Fibroblast of skin of right biceps (primary cell): ENCODE measurements at regions not wholly inside any gene's neighbourhood (a gene's known extent, or its start where the extent isn't known, plus 50 kb on each side); places are given as distances from the start of the nearest gene placed in this dataset.
"Not testable (repeated sequence)": the region's sequence is repeated elsewhere in the genome, so short reads cannot be mapped to it uniquely, and the experiment has no call there.

Experiments used
- DNase-seq: peaks from one replicate; pipeline ENCODE4 v3.0.0-alpha.2; 2013

DNA sequence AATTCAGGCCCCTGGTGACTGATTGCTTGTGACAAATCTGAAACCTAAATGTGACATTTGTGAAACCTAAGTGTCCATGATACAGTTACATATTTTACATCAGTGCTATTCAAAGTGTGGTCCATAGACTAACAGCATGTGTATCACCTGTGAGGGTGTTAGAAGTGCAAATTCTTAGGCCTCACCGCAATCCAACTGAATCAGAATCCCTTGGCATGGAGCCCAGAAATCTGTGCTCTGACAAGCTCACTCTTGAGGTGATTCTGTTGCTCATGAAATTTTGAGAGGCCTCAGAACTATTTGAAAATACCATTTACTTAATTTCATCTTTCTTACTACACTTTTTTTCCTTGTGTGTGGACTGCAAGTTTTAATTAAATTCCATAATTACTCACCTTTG is 587.9 kb downstream of the ADGRL2 start:
- peak; percentile 78 for DNase-seq

DNA sequence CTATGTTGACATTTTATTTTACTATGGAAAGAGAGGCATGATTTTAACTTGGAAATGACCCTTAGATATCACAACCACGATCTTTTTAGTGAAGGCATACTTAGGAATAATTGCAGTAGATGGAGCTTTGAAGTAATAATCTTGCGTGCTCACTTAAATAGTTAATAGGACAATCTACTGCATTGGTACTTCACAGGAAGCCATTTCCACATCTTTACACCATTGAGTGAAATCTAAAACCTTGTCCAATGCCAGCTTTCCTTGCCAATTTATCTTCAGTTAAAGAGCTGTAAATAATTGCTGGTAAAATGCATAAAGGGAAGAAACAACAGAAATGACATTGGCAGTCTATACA is 586.3 kb downstream of the ADGRL2 start:
- DNase-seq, result no peak

DNA sequence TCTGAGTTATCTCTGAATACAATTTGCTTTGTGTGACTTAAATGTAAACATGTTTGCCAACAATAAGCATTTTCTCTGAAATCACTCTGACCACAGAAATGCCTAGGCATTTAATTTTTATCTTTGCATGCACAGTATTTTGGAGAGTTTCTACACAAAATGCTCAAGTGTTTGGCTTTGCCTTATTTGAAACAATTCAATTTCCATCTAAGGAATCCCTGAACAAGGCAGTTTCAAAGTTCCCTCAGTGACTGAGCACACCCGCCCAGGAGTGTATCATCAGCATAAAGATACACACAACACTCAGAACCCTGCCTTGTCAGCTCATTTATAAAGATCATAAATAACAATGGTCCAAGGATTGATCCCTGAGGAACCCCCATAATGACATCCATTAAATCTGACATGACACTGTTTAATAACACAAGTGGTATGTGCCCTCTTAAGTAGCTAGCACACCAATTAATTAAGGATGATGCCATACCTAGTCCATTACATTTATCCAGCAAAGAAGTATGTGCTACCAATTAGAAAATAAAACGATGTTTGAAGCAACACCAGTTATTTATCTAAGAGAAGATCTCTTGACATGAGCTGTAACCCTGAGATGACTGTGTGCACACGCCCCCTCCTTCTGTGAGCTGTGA is 585.8 kb downstream of the ADGRL2 start:
- no peak for DNase-seq

DNA sequence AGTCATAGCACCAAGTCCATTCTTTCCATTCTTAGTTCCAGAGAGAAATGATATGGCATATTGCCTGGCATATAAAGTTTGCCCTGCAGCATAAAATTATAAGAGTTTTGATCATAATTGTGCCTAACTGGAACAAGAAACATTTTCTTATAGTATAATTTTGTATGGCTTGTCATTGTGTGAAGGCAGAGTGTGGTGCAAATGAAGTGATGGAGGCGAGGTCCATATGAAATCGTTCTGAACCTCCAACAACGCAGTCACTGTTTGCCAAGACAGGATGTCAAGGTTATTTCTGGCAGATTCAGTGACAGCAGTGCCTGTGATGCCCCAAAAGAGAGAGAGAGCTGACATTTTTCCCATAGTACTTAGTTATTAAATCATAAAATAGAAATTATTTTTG is 584.0 kb downstream of the ADGRL2 start:
- DNase-seq, result no peak

DNA sequence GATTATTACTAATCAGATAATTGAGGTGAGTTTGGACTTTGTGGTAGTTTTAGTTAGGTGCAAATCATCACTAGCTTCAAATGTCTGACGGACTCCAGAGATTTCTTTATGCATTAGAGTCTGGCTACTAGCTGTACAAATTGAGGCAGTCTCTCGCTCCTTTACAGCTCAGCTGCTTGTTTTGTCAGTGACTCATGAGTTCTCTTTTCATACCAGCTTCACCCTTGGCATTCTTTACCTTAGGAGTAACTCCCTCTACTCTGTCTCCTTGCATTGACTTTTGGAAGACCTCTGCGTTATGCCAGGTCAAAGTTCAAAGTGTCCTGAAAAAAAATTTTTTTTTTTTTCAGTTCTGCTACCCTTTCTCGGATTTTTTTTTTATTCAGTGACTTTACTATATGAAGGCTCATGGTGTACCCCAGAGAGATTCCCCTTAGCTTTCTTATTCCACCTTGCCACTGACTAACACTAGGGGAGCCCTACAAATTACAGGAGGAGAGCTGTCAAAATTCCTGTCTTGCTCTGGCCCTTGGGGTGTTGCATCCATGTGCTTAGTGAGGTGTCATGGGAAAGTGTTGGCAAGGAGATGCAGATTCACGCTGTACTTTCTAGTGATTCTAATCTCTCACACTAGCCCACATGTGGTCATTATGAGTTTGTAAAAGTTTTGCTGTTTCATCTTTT is 576.6 kb downstream of the ADGRL2 start:
- DNase-seq, result peak; percentile 18

DNA sequence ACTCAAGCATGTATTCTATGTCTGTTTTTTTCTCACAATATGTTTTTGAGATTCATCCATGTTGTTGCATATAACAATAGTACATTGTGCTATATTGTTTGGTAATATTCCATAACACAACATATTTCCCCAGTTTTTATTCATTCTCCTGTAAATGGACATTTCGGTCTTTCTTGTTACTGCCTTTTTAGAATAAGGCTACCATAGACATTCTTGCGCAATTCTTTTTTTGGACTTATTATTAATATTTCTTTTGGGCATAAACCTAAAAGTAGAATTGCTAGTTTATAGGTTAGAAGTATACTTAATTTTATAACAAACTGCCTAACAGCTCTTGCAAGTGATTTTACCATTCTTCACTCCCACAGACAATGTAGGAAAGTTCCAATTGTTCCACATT is 573.0 kb downstream of the ADGRL2 start:
- DNase-seq, result no peak

DNA sequence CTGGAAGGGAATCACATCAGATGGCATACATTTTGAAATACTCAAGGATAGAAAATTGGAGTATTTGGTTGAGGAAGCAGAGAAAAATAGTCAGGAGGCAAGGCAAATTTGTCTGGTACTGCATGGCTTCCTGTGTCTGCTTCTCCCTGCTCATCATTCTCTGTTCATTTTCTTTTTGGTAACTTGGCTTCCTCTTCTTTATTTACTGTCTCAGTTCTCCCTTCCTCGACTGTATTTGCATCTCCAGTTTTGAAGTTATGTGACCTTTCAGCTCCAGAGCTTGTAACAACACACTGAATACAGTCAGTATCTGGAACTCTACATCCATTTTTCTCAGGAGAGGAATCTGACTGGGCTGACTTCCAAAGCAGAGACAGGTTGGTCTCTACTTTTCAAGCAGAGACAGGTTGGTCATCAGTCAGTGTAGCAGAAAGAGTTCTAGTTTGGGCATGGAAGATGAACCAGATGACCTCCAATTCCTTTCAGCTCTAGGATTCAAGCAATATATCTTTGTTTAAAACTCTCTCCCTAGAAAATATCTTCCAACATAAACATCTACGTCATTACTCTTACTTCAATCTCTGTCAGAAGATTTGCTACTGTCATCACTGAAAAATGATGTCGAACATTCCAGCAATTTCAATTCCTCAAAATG is 571.2 kb downstream of the ADGRL2 start:
- DNase-seq, result no peak

DNA sequence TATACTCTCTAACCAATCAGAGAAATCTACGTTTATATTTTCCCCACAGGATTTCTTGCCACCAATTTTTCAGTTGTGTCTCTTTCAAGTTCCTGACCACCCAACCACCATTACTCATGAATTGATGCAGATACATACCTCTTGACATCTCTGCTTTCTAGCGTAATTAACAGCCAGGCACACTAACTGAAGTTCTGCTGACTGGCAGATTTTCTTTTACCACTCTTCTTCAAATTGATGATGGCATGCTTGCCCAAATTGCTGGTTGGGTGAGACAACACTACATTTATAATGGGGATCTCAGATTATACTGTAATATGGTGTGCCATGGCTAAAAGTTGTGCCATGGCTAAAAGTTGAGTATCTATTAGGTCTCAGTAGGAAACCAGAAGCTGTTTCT is 566.7 kb downstream of the ADGRL2 start:
- no peak for DNase-seq

DNA sequence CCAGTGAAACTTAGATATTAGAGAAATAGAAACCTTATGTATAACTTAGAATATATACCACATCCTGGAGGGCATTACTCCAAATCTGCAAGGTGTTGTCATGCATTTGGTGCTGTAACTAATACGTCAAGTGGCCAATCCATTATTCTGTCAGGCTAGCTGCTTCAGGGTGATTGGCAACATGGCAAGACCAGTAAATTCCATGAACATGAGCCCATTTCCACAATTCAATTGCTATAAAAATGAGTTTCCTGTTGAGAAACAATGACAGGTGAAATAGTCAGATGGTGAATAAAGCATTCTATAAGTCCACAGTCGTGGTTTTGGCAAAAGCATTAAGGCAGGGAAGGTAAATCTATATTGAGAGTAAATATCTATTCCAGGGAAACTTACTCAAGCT is 566.0 kb downstream of the ADGRL2 start:
- DNase-seq, result no peak

DNA sequence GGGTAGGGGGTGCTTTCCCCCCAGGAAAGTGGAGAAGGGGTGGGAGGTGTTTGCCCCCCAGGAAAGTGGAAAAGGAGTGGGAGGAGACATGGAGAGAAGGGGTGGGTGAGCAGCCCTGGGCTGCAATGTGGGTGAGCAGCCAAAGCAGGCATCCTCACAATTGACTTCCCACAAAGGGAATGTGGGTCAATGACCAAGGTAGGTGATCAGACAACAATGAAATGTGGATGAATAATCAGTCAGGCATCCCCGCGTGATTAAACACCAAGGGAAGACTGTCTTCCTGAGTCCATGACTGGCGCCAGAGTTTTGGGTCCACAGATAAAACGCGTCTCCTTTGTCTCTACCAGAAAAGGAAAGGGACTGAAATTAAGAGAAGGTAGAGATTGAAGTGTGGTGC is 558.8 kb downstream of the ADGRL2 start:
- DNase-seq, result peak; percentile 11

DNA sequence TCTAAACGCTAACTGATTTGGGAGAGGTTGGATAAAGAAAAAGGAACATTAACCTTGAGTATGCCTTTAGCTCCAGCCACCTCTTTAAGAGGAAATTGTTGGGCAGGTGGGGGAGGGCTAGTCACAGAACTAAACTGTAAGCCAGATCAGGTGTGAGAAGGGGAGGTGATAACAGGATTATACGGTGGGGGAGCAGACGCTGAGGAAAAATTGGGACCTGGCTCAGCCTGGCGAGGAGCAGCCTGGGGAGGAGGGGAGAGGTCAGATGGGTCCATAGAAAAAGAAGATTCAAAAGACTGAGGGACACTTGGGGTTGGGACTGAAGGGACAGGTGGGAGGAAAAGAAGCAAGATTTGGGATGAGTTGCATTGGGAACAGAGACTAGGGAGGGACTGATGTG is 558.0 kb downstream of the ADGRL2 start:
- not testable (repeated sequence) for DNase-seq

DNA sequence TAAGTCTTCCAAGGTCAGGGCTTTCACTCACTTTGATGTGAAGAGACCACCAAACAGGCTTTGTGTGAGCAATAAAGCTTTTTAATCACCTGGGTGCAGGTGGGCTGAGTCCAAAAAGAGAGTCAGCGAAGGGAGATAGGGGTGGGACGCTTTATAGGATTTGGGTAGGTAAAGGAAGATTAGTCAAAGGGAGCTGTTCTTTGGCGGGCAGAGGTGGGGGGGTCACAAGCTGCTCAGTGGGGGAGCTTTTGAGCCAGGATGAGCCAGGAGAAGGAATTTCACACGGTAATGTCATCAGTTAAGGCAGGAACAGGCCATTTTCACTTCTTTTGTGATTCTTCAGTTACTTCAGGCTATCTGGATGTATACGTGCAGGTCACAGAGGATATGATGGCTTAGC is 553.8 kb downstream of the ADGRL2 start:
- not testable (repeated sequence) for DNase-seq

DNA sequence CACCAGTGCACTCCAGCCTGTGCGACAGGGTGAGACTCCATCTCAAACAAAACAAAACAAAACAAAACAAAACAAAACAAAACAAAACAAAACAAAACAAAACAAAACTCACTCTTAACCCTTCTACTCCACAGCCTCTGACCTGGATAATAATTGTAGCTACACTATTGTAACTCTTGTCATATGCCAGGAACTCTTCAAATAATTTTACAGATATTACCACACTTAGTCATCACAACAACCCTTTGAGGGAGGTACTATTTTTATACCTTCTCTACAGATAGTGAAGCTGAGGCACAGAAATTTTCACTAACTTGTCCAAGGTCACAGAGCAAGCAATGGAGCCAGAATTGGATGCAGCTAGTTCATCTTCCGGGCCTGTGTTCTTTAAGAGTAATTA is 547.8 kb downstream of the ADGRL2 start:
- DNase-seq, result no peak

DNA sequence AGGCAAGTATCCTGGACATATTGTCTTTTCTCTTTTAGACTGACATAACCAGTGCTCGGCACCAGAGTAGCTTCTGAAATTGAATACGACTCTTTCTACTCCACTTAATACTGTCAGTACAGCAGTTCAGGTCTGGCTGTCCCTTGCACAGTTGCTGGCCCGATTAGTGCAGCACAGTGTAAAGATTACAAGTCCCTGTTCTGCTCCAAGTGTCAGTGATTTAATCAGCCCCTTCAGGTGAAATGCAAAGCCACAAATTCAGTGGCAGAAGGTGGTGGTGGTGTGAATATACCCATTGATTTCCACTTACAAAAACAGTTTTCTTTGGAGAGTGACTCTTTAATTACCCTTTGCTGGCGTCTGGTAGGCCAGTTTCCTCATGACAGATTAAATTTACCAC is 545.4 kb downstream of the ADGRL2 start:
- no peak for DNase-seq

DNA sequence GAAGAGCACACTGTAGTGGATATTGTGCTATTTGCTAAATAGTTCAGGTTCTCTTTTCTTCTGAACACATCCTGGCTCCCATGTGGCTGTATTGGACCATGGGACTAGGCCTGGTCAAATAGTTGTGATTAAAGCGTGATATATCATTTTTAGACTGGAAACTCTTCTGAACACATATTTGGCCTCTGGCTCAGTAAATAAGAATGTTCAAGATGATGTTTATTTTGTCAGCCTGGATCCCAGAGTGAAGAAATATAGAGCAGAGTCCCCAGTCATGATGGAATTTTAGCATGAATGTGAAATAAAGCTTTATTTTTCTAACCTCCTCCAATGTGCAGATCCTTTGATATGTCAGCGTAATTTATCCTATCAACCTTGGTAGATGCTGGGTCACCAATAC is 542.6 kb downstream of the ADGRL2 start:
- peak; percentile 26 for DNase-seq

DNA sequence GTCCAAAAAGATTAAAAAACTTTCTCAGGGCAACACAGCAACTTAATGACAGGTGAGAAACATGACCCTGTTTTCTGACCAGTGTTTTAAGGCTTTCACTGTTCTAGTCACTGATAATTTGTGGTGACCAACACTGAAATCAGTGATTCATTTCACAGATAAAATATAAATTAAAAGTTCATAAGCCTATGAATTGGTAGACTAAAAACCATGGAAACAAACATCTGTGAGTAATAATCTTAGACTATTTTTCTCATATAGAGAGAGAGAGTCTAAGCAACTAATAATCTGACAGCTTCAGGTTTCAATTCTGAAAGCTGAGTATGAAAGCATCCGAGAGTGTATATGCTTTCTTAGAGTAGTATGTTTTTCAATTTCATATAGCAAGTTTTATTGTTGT is 536.9 kb downstream of the ADGRL2 start:
- DNase-seq, result no peak

DNA sequence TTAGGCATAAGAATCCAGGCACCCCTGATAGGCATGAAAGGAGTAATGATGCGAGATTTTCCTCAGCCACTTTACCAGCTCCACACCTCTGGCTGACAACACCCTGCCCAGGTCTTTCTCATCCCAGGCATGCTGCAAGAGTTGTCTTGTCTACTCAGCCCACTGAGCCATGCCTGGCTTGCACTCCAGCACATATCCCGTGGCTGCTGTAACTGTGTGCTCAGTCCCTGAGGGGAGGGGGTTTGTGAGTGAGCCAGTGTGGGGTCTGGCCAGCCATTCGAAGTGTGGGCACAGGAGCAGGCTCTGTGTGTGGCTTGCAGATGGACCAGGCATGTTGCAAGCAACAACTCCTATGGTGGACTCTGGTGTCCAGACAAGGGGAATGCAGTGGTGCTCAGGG is 529.6 kb downstream of the ADGRL2 start:
- no peak for DNase-seq

DNA sequence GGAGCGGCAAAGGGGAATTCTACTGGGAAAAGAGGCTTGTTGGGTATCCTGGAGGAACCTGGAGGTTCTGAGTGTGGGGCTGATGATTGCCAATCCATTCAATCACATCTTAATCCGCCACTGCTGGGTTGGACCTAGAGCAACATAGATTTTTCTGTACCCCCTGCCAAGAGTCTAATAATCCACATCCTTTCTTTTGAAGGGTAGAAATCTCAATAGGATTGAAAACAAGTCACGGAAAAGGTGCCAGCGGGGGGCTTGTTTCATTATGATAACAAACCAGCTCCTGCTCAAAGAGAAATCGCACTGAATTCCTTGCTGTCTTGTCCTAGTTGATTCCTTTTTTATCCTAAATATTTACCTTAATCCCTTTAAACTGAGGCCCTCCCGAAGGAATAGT is 528.5 kb downstream of the ADGRL2 start:
- DNase-seq, result no peak

DNA sequence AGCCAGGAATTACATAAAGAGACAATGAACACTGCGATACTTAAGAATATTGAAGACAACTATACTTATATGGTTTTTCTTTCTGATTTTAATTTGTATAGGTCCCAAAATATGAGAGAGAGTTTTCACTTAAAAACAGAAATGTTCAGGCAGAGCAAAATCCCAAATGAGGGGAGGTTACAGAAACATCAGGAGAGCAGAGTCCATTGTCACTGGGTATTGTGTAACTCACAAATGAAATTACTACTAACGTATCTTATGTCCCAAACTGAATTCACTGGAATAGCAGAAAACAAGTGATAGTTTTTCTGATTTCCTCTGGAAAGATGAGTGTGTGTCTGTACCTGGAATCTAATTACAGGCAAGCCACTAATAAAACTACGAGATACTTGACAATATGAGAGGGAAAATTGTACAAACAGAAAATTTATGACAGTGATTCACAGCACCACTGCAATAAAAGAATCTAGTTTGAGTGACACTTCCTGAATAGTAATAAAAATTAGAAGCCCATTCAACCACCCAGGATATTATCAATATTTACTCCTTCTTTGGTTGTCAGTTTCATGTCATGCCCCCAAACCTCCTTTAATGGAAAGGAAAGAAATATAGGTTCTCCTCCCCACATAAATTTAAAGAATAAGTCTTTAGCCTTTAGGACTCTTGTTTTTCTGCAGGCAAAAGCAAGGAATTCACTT is 522.6 kb downstream of the ADGRL2 start:
- DNase-seq, result no peak

DNA sequence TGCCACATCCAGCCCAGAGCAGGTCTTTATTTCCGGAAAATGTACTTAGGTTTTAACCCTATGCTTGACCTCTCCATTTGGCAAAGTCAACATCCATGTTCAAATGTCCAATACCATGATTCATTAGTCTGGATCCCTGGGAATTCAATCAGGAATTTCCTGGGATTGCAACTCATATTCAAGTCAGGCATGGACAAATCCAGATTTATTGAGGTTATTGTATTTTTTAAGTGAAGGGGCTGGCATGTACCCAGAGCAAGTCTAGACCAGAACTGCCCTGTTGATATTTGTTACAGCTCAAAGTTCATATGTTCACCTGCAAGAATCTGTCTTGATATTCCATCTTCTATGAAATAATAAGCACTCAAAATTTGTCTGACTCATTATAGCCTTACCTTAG is 521.1 kb downstream of the ADGRL2 start:
- peak; percentile 38 for DNase-seq

DNA sequence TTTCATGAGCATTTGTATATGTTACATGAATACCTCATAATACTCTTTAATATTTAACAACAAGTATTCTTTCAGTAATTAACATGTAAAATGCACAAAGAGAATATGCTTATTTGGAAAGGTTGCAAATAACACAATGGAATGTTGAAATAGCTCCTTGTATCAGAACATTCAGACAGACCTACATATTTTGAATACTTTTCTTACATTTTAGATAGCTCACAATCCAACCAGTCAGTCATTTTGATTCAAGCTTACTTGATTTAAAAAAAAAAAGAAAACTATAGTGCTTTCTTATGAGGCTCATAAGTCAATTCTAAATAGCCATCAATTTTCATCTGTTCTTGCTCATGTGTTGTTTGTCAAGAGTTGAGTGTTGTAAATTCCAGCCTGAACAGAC is 518.8 kb downstream of the ADGRL2 start:
- peak; percentile 44 for DNase-seq

DNA sequence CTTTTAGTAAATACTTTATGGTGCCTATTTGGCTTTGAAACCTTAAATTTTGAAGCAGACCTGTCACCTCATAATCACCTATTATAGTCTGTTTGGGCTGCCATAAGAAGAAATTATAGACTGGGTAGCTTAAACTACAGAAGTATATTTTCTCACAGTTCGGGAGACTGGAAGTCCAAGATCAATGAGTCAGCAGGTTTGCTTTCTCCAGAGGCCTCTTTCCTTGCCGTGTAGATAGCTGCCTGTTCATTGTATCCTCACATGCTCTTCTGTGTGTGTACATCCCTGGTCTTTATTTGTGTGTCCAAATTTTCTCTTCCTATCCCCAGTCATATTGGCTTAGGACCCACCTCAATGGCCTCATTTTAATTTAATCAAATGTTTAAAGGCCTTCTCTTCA is 518.2 kb downstream of the ADGRL2 start:
- DNase-seq, result peak; percentile 15

DNA sequence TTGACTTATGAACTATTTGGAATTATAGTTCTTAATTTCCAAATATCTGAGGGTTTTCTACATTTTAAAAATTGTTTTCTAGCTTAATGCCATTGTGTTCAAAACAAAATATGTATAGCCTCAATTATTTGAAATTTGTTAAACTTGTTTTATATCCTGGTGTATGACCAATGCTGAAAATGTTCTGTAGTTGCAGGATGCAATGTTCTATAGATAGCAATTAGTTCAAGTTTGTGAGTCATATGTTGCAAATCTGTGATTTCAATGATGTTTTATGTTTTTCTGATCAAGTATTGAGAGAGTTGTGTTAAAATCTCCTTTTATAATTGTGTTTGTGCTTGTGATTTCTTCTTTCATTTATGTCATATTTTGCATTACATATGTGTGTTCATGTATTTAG is 517.5 kb downstream of the ADGRL2 start:
- peak; percentile 31 for DNase-seq

DNA sequence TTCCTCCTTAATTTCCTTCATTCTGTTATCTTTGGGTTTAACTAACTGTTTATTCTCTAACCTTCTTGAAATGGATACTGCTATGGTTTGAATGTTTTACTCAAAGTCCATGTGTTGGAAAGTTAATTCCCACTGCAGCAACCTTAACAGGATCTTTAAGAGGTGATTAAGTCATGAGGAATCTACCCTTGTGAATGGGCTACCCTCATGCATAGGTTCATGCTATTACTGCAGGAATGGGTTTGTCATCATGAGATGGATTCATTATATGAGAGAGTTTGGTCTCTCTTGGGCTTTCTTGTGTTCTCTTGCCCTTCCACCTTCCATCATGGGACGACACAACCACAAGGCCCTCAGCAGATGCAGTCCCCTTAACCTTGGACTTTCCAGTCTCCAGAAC is 516.9 kb downstream of the ADGRL2 start:
- DNase-seq, result peak; percentile 59
